GM23248 (cell line): ENCODE measurements at regions not wholly inside any gene's neighbourhood (a gene's known extent, or its start where the extent isn't known, plus 50 kb on each side); places are given as distances from the start of the nearest gene placed in this dataset.

Experiments
- DNase-seq: peaks from one replicate; pipeline ENCODE4 v3.0.0-alpha.2; 2015
- H2AFZ ChIP-seq: fragments of 200-600 bp; sonication (generic); 2 replicates; pipeline ENCODE4 v1.6.1; 2016; ENCODE audit warnings: antibody characterized with exemption
- H3F3A ChIP-seq: fragments of 200-600 bp; sonication (generic); 2 replicates; pipeline ENCODE4 v1.6.1; 2016; ENCODE audit warnings: mild to moderate bottlenecking, antibody characterized with exemption, mixed run types; ENCODE audit not compliant: insufficient read depth
- H3K27ac ChIP-seq: fragments of 200-600 bp; sonication (generic); 2 replicates; pipeline ENCODE4 v1.5.1; 2016; ENCODE audit warnings: mild to moderate bottlenecking
- H3K27me3 ChIP-seq: fragments of 200-600 bp; sonication (generic); replicated peaks from 2 replicates; pipeline ENCODE4 v1.6.1; 2016; ENCODE audit warnings: mild to moderate bottlenecking; ENCODE audit not compliant: insufficient read depth
- H3K36me3 ChIP-seq: fragments of 200-600 bp; sonication (generic); 2 replicates; pipeline ENCODE4 v1.6.1; 2016; ENCODE audit warnings: low read depth, mild to moderate bottlenecking
- H3K4me1 ChIP-seq: fragments of 200-600 bp; sonication (generic); 2 replicates; pipeline ENCODE4 v1.6.1; 2016; ENCODE audit warnings: mild to moderate bottlenecking; ENCODE audit not compliant: insufficient read depth
- H3K4me2 ChIP-seq: fragments of 200-600 bp; sonication (generic); one replicate; pipeline ENCODE4 v1.6.1; 2016; ENCODE audit warnings: mild to moderate bottlenecking; ENCODE audit not compliant: unreplicated experiment
- H3K4me3 ChIP-seq: fragments of 200-600 bp; sonication (generic); 2 replicates; pipeline ENCODE4 v1.5.1; 2016; ENCODE audit warnings: mild to moderate bottlenecking
- H3K79me2 ChIP-seq: fragments of 200-600 bp; sonication (generic); 2 replicates; pipeline ENCODE4 v1.6.1; 2016; ENCODE audit warnings: mild to moderate bottlenecking; ENCODE audit not compliant: insufficient read depth
- H3K9ac ChIP-seq: fragments of 200-600 bp; sonication (generic); 2 replicates; pipeline ENCODE4 v1.6.1; 2016; ENCODE audit warnings: mild to moderate bottlenecking
- H3K9me2 ChIP-seq: fragments of 200-600 bp; sonication (generic); 2 replicates; pipeline ENCODE4 v1.6.1; 2016; ENCODE audit warnings: mixed run types, mild to moderate bottlenecking, moderate library complexity; ENCODE audit not compliant: insufficient read depth
- H3K9me3 ChIP-seq: fragments of 200-600 bp; sonication (generic); one replicate; pipeline ENCODE4 v1.6.1; 2017; ENCODE audit warnings: low read depth
- H4K20me1 ChIP-seq: fragments of 200-600 bp; sonication (generic); 2 replicates; pipeline ENCODE4 v1.6.0; 2016; ENCODE audit not compliant: insufficient read depth
- EZH2 ChIP-seq: fragments of 200-600 bp; sonication (generic); IDR thresholded peaks from 2 replicates; pipeline ENCODE4 v1.6.1; 2018; ENCODE audit warnings: antibody characterized with exemption, mild to moderate bottlenecking; ENCODE audit not compliant: insufficient read depth, poor library complexity, severe bottlenecking
- EZH2phosphoT487 ChIP-seq: fragments of 200-600 bp; sonication (generic); IDR thresholded peaks from 2 replicates; pipeline ENCODE4 v1.6.1; 2018; ENCODE audit warnings: antibody characterized with exemption, moderate library complexity, mild to moderate bottlenecking, low read depth; ENCODE audit not compliant: insufficient read depth
- WGBS, 2 experiments: methylation state at CpG; one replicate each; pipeline ENCODE4 v1.1.6; 2015 to 2017; ENCODE audit warnings: low lambda C conversion rate in 2 of 2, low coverage in 1 of 2; ENCODE audit errors: missing lambda C conversion rate in 2 of 2; 5-methylcytosine and 5-hydroxymethylcytosine counted together
- in situ Hi-C: fragments of 300-500 bp; cut with MboI; formaldehyde crosslinking; loops from 2 replicates; pipeline ENCODE4 v1.15.0; 2020

DNA sequence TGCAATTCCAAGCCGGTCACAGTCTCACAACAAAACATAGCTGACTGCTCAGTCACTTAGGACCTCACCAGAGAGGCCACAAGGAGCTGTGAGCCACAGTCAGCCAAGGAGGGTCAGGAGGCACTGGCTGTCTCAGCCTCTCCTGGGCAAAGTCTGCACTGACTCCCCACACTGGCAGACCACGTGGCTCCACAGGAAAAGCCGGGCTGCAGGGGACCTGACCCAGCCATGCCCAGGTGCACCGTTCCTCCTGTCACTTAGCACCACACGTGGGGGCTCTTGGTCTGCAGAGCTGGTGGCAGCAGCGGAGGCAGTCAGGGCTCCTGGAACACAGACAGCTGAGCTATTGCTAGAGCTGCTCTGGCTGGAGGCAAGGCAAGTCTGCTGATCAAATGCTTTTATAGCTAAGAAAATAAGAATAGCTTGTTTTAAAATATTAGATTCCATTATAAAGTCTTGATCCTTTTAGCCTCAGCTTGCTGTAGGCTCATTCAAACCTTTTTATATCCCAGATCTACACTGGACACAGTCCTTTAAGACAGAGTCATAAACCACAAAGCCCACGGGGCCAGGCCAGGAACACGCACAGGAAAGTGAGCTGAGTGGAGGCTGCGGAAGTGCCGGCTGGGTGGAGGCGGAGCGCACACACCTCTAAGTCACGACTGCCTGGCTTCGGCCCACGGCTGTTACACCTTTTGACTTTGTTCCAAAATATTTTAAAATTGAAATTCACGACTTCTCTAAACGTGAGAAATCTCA lies 744.1 kb downstream of the UQCRFS1 start:
- 8 to 13% methylated on average over 17 of the region's 17 CpGs for WGBS, 2 experiments
- Histone ChIP-seq H3K36me3 (no peaks in the 10 kb centered on the region), H3K9me2 (no peaks in the 10 kb centered on the region), H3K27me3 (no peaks in the 10 kb centered on the region), H3K4me1 (peaks cover 48% of the 10 kb centered on the region), H4K20me1 (no peaks in the 10 kb centered on the region), H3K27ac (peak overlapping the region; percentile 84), H3K4me2 (peak overlapping the region; percentile 69), H3K79me2 (no peaks in the 10 kb centered on the region), H2AFZ (peak overlapping the region; percentile 24), H3K9me3 (no peaks in the 10 kb centered on the region), H3K4me3 (peak overlapping the region; percentile 60), H3K9ac (peak overlapping the region; percentile 56; the same call in 1 of the 2 replicates), H3F3A (peaks cover 12% of the 10 kb centered on the region)
- in situ Hi-C loops: no loop called here
- DNase-seq: peak; percentile 89
- no peak for TF ChIP-seq EZH2phosphoT487
- no peak for TF ChIP-seq EZH2

DNA sequence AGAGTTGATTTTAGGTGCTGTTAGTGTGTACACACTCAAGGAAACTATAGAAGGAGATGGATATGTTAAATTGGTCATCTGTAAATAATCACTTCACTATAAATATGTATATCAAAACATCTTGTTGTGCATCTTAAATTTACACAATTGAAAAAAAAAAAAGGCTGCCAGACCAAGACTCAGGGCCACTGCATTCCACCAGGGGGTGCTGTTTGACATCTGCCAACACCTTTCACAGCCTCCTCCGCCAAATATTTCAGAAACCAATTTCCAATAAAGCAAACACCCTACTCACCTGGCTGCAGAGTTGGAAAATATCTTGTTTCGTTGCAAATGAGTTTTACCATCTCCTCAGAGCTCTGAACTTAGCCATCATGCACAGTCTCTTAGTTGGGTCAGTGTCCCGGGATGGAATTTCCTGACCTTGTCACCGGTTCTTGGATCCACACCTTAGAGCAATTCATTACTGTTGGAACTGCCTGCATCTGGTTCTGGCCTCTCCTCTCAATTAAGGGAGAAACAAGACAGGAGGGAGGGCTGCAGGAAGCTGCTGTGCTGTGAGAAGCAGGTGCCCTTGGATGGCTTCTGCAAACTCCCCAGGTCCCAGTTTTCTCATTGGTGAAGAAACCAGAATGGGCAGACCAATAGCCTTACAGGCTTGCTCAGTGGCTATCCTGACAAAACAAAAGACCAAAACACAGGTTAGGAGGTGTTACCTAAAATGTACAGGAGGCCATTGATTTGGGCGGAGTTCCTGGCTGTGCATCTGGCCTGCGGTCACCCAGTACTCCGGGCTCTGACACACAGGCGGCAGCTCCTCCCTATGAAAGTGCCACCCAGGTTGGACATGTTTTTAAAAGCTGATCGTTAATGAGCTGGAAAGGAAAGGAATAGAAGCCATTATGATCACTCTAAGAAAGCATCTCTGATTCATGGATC lies 746.6 kb downstream of the UQCRFS1 start:
- 45 to 57% methylated on average over 9 of the region's 9 CpGs for WGBS, 2 experiments
- Histone ChIP-seq H3K27me3 (no peaks in the 10 kb centered on the region), H3K36me3 (no peaks in the 10 kb centered on the region), H3K79me2 (no peaks in the 10 kb centered on the region), H3K4me3 (no peak overlapping the region), H3K4me1 (peaks cover 34% of the 10 kb centered on the region), H2AFZ (no peak overlapping the region), H3F3A (peaks cover 12% of the 10 kb centered on the region; the same call in 1 of the 2 replicates), H3K27ac (no peak overlapping the region), H3K9ac (no peak overlapping the region), H3K9me2 (no peaks in the 10 kb centered on the region), H3K4me2 (no peak overlapping the region), H3K9me3 (no peaks in the 10 kb centered on the region), H4K20me1 (no peaks in the 10 kb centered on the region)
- in situ Hi-C loops: no loop called here
- no peak for TF ChIP-seq EZH2phosphoT487
- peak; percentile 66 for DNase-seq

DNA sequence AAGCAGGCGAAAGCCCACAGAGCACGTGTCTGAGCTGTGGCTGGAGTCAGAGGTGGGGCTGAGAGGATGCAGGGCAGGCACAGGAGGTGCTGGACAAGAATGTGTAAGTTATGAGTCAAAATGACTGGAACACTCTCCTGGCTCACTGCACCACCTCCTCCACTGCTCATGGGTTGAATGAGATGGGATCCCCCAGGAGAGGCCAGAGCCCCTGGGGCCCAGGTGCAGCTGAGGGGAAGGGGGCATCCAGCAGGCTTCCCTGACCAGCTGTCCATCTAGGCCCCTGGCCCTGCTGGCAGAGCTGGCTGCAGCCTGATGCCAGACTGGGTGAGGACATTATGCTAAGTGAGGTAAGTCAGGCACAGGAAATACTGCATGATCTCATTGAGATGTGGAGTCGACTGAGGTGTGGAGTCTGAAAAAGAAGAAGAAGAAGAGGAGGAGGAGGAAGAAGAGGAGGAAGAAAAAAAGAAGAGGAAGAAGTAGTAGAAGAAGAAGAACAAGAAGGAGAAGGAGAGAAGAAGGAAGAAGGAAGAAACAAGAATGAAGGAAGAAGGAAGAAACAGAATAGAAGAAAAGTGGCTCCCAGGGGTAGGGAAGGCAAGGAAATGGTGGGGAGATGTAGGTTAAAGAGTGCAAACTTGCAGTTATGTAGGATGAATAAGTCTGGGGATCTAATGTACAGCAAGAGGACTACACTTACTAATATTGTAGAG lies 747.4 kb downstream of the UQCRFS1 start:
- Histone ChIP-seq H3K36me3 (no peaks in the 10 kb centered on the region), H3K79me2 (no peaks in the 10 kb centered on the region), H3K4me3 (no peak overlapping the region), H3K27me3 (no peaks in the 10 kb centered on the region), H3K9me2 (no peaks in the 10 kb centered on the region), H3F3A (peaks cover 12% of the 10 kb centered on the region; the same call in 1 of the 2 replicates), H2AFZ (peak overlapping the region; percentile 37), H3K9me3 (no peaks in the 10 kb centered on the region), H3K27ac (peak overlapping the region; percentile 17; the same call in 1 of the 2 replicates), H4K20me1 (no peaks in the 10 kb centered on the region), H3K4me1 (peaks cover 34% of the 10 kb centered on the region), H3K4me2 (peak overlapping the region; percentile 32), H3K9ac (no peak overlapping the region)
- TF ChIP-seq EZH2phosphoT487 (no peak), EZH2 (no peak)
- in situ Hi-C loops: no loop called here
- 27% methylated on average over 3 of the region's 3 CpGs for WGBS, 2 experiments
- peak; percentile 78 for DNase-seq

DNA sequence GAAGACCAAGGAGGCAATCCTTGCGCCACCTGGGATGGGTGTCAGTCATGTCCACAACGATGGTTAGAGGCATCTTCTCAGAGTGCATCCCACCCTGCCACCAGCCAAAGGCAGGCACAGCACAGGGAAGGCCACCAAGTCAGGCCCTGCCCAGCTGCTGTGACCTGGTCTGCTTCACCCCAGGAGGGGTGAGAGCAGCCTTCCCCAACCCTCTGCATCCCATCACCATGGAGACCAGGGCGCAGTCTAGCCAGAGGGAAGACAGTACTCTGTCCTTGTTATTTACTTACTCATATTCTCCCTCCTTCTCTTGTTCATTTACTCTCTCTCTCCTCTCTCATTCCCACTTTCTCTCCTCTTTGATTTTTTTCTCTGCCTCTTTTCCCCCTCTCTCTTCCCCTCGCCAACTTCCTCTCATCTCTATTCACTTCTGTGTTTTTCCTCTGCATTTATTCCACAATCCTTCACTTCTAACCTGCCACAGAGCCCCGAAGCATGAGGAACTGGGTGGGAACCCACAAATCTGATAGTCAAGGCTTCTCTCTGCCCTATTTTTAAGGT lies 749.4 kb downstream of the UQCRFS1 start:
- 87 to 89% methylated on average over 5 of the region's 5 CpGs for WGBS, 2 experiments
- no peak overlapping the region for H3K4me3 ChIP-seq
- in situ Hi-C loops: no loop called here
- H3K9ac ChIP-seq: no peak overlapping the region
- no peaks in the 10 kb centered on the region for H4K20me1 ChIP-seq
- H3F3A ChIP-seq: peaks cover 7% of the 10 kb centered on the region; the same call in 1 of the 2 replicates
- H3K27me3 ChIP-seq: no peaks in the 10 kb centered on the region
- no peak for DNase-seq
- no peak overlapping the region for H3K4me2 ChIP-seq
- H3K36me3 ChIP-seq: no peaks in the 10 kb centered on the region
- peaks cover 22% of the 10 kb centered on the region for H3K4me1 ChIP-seq
- no peaks in the 10 kb centered on the region for H3K9me2 ChIP-seq
- H3K79me2 ChIP-seq: no peaks in the 10 kb centered on the region
- no peak overlapping the region for H3K27ac ChIP-seq
- TF ChIP-seq EZH2 (no peak), EZH2phosphoT487 (no peak)
- no peak overlapping the region for H2AFZ ChIP-seq
- H3K9me3 ChIP-seq: no peaks in the 10 kb centered on the region
